ENCODE measurements at regions not wholly inside any gene's neighbourhood (a gene's known extent, or its start where the extent isn't known, plus 50 kb on each side); places are given as distances from the start of the nearest gene placed in this dataset.

GRCh38 chr9:1617419-1617818, 397.7 kb upstream of the SMARCA2 start:
- Histone ChIP-seq H3K79me2 (ENCODE audit: insufficient read depth, low read length) (no peaks in the 10 kb centered on the region), H3K36me3 (ENCODE audit: low read length) (no peaks in the 10 kb centered on the region)

GRCh38 chr9:1619915-1620710, 395.0 kb upstream of the SMARCA2 start:
- Histone ChIP-seq H4K20me1 (ENCODE audit: low read depth, low read length) (no peaks in the 10 kb centered on the region), H3K27me3 (ENCODE audit: low read length) (no peaks in the 10 kb centered on the region), H3F3A (ENCODE audit: insufficient read depth) (no peaks in the 10 kb centered on the region), H3K27ac (ENCODE audit: low read depth, low read length) (no peak overlapping the region), H3K4me3 (ENCODE audit: insufficient read depth, low read length, poor library complexity, severe bottlenecking) (no peak overlapping the region), H3K79me2 (ENCODE audit: insufficient read depth, low read length) (no peaks in the 10 kb centered on the region), H2AFZ (ENCODE audit: low read depth, low read length, severe bottlenecking) (no peak overlapping the region), H3K9ac (ENCODE audit: low read length) (no peak overlapping the region), H3K4me2 (ENCODE audit: low read depth, low read length, poor library complexity, severe bottlenecking) (no peak overlapping the region), H3K9me3 (ENCODE audit: insufficient read depth, low read length) (no peaks in the 10 kb centered on the region), H3K9me2 (replicated peaks; ENCODE audit: insufficient read depth, low read length) (no peaks in the 10 kb centered on the region), H3K36me3 (ENCODE audit: low read length) (no peaks in the 10 kb centered on the region)
- no peak for TF ChIP-seq CTCF (IDR thresholded peaks at IDR 0.05; ENCODE audit: insufficient read depth, low read length, poor library complexity, severe bottlenecking)
- no peak for TF ChIP-seq EZH2phosphoT487 (conservative IDR thresholded peaks at IDR 0.05; ENCODE audit: low read length)

More at GRCh38 chr9:1617419-1617818, 397.7 kb upstream of the SMARCA2 start:
- Histone ChIP-seq H3K9me3 (ENCODE audit: insufficient read depth, low read length) (no peaks in the 10 kb centered on the region), H3F3A (ENCODE audit: insufficient read depth) (no peaks in the 10 kb centered on the region), H3K4me2 (ENCODE audit: low read depth, low read length, poor library complexity, severe bottlenecking) (no peak overlapping the region), H3K27me3 (ENCODE audit: low read length) (no peaks in the 10 kb centered on the region), H3K9ac (ENCODE audit: low read length) (no peak overlapping the region), H3K27ac (ENCODE audit: low read depth, low read length) (no peak overlapping the region), H3K9me2 (replicated peaks; ENCODE audit: insufficient read depth, low read length) (no peaks in the 10 kb centered on the region), H4K20me1 (ENCODE audit: low read depth, low read length) (no peaks in the 10 kb centered on the region), H3K4me3 (ENCODE audit: insufficient read depth, low read length, poor library complexity, severe bottlenecking) (no peak overlapping the region), H2AFZ (ENCODE audit: low read depth, low read length, severe bottlenecking) (no peak overlapping the region)
- TF ChIP-seq EZH2phosphoT487 (conservative IDR thresholded peaks at IDR 0.05; ENCODE audit: low read length) = no peak
- TF ChIP-seq CTCF (IDR thresholded peaks at IDR 0.05; ENCODE audit: insufficient read depth, low read length, poor library complexity, severe bottlenecking) = no peak

- H3F3A ChIP-seq (ENCODE audit: insufficient read depth) = no peaks in the 10 kb centered on the region
- no peak overlapping the region for H3K4me2 ChIP-seq (ENCODE audit: low read depth, low read length, poor library complexity, severe bottlenecking)
- no peak overlapping the region for H2AFZ ChIP-seq (ENCODE audit: low read depth, low read length, severe bottlenecking)
- H3K79me2 ChIP-seq (ENCODE audit: insufficient read depth, low read length) = no peaks in the 10 kb centered on the region
- TF ChIP-seq CTCF (IDR thresholded peaks at IDR 0.05; ENCODE audit: insufficient read depth, low read length, poor library complexity, severe bottlenecking) (no peak), EZH2phosphoT487 (conservative IDR thresholded peaks at IDR 0.05; ENCODE audit: low read length) (no peak)
- H3K36me3 ChIP-seq (ENCODE audit: low read length) = no peaks in the 10 kb centered on the region
- no peak overlapping the region for H3K27ac ChIP-seq (ENCODE audit: low read depth, low read length)
- no peaks in the 10 kb centered on the region for H3K9me2 ChIP-seq (replicated peaks; ENCODE audit: insufficient read depth, low read length)
- H3K27me3 ChIP-seq (ENCODE audit: low read length) = no peaks in the 10 kb centered on the region
- H3K9ac ChIP-seq (ENCODE audit: low read length) = no peak overlapping the region
- no peak overlapping the region for H3K4me3 ChIP-seq (ENCODE audit: insufficient read depth, low read length, poor library complexity, severe bottlenecking)
- H4K20me1 ChIP-seq (ENCODE audit: low read depth, low read length) = no peaks in the 10 kb centered on the region
- H3K9me3 ChIP-seq (ENCODE audit: insufficient read depth, low read length) = no peaks in the 10 kb centered on the region
Measured at GRCh38 chr9:1637401-1637800, 377.7 kb upstream of the SMARCA2 start.
